K562 (cell line): ENCODE measurements at regions not wholly inside any gene's neighbourhood (a gene's known extent, or its start where the extent isn't known, plus 50 kb on each side); places are given as distances from the start of the nearest gene placed in this dataset.

Experiments
- ATF1 ChIP-seq, 2 experiments: fragments of 450-650 bp in 1 of 2; IDR thresholded peaks; 2 replicates each; pipeline ENCODE4 v1.6.1; 2016; ENCODE audit warnings: missing compliant biosample characterization in 1 of 2, missing genetic modification characterization in 1 of 2
- CXXC5 ChIP-seq: fragments of 250-450 bp; sonication (Bioruptor Pico); IDR thresholded peaks from 2 replicates; pipeline ENCODE4 v1.8.0; 2022; ENCODE audit warnings: inconsistent platforms, mild to moderate bottlenecking, moderate library complexity
- FOXP4 ChIP-seq: sonication (generic); formaldehyde crosslinking; IDR thresholded peaks from 2 replicates; pipeline ENCODE4 v1.8.0; 2022; ENCODE audit warnings: mild to moderate bottlenecking, missing genetic modification reagents, borderline replicate concordance
- FUS ChIP-seq: fragments of 200-400 bp; formaldehyde crosslinking; optimal IDR thresholded peaks from 2 replicates; pipeline ENCODE3; 2017; ENCODE audit warnings: low read depth, low read length
- HMGXB4 ChIP-seq: sonication (generic); formaldehyde crosslinking; IDR thresholded peaks from 2 replicates; pipeline ENCODE4 v1.8.1; 2023; ENCODE audit warnings: mild to moderate bottlenecking, missing genetic modification reagents
- RBM15 ChIP-seq: fragments of 200-400 bp; formaldehyde crosslinking; IDR thresholded peaks from 2 replicates; pipeline ENCODE4 v1.6.1; 2018; ENCODE audit warnings: mild to moderate bottlenecking, low read length, moderate library complexity; ENCODE audit not compliant: insufficient read depth
- RBM22 ChIP-seq: fragments of 200-400 bp; formaldehyde crosslinking; IDR thresholded peaks from 2 replicates; pipeline ENCODE4 v1.6.1; 2018; ENCODE audit warnings: low read length, low read depth; ENCODE audit not compliant: poor library complexity, severe bottlenecking
- SAFB2 ChIP-seq: fragments of 200-400 bp; formaldehyde crosslinking; IDR thresholded peaks from 2 replicates; pipeline ENCODE4 v1.6.1; 2018; ENCODE audit warnings: borderline replicate concordance, low read length, low read depth, moderate library complexity; ENCODE audit not compliant: severe bottlenecking
- SMAD4 ChIP-seq: fragments of 250-450 bp; sonication (Bioruptor Pico); conservative IDR thresholded peaks from 2 replicates; pipeline ENCODE4 v1.8.0; 2021; ENCODE audit warnings: inconsistent platforms, mild to moderate bottlenecking, moderate library complexity
- SMARCE1 ChIP-seq: fragments of 450-650 bp; IDR thresholded peaks from 2 replicates; pipeline ENCODE4 v1.7.1; 2016; ENCODE audit warnings: mild to moderate bottlenecking
- TGIF2 ChIP-seq: sonication (generic); formaldehyde crosslinking; IDR thresholded peaks from 2 replicates; pipeline ENCODE4 v1.8.1; 2022; ENCODE audit warnings: mild to moderate bottlenecking, missing genetic modification reagents, moderate library complexity
- ZNF224 ChIP-seq: sonication (generic); formaldehyde crosslinking; IDR thresholded peaks from 2 replicates; pipeline ENCODE4 v1.8.0; 2022; ENCODE audit warnings: mild to moderate bottlenecking, missing genetic modification reagents
- ZNF445 ChIP-seq: fragments of 250-450 bp; sonication (Bioruptor Pico); IDR thresholded peaks from 2 replicates; pipeline ENCODE4 v1.4.0; 2020; ENCODE audit warnings: low read depth, mild to moderate bottlenecking, moderate library complexity
- ZNF609 ChIP-seq: sonication (generic); formaldehyde crosslinking; IDR thresholded peaks from 2 replicates; pipeline ENCODE4 v1.8.1; 2023; ENCODE audit warnings: missing genetic modification reagents, mild to moderate bottlenecking, borderline replicate concordance

GRCh38 chr6:26199773-26200764, 112.8 kb downstream of the HFE start (continued):
- peak; percentile 45 for TF ChIP-seq CXXC5 (CRISPR knock-in tag)
- TF ChIP-seq TGIF2 (CRISPR knock-in tag) = 0 out of 2 replicates have a peak, but pooled peaks have one; percentile 18
- 0 out of 2 replicates have a peak, but pooled peaks have one; percentile 17 for TF ChIP-seq ZNF224 (CRISPR knock-in tag)
- TF ChIP-seq ZNF445 (CRISPR knock-in tag) = 0 out of 2 replicates have a peak, but pooled peaks have one; percentile 51
- peak; percentile 47 for TF ChIP-seq FUS
- TF ChIP-seq SAFB2 = peak; percentile 91
- 0 out of 2 replicates have a peak, but pooled peaks have one; percentile 38 for TF ChIP-seq SMAD4 (CRISPR knock-in tag)
- TF ChIP-seq HMGXB4 (CRISPR knock-in tag) = 0 out of 2 replicates have a peak, but pooled peaks have one; percentile 20
- no peak for TF ChIP-seq ATF1 (CRISPR knock-in tag; IDR thresholded peaks at IDR 0.05)
- TF ChIP-seq ATF1 (tag; IDR thresholded peaks at IDR 0.05) = peak; percentile 42; the same call in 1 of the 2 replicates
- peak; percentile 91 for TF ChIP-seq ZNF609 (CRISPR knock-in tag)
- peak; percentile 87 for TF ChIP-seq RBM22
- TF ChIP-seq SMARCE1 = no peak
- no peak for TF ChIP-seq FOXP4 (CRISPR knock-in tag)
- TF ChIP-seq RBM15 = no peak
